Panc1 (cell line): ENCODE measurements at regions not wholly inside any gene's neighbourhood (a gene's known extent, or its start where the extent isn't known, plus 50 kb on each side); places are given as distances from the start of the nearest gene placed in this dataset.
"Not testable (repeated sequence)": the region's sequence is repeated elsewhere in the genome, so short reads cannot be mapped to it uniquely, and the experiment has no call there.

Experiments used
- ATAC-seq: fragments of 200-7000 bp; cut with Tn5 transposase; 2 replicates; pipeline ENCODE4 v1.9.1; 2020; ENCODE audit warnings: mild to moderate bottlenecking, moderate library complexity
- BruUV-seq: library from RNA; stranded (reverse); fragments of 400-500 nt; replicated peaks from 2 replicates; lab custom pipeline; 2021; lab: Mats Ljungman, UMichigan
- CTCF ChIA-PET: fragments of 300-600 bp; sonication (Branson Sonifier 250); formaldehyde crosslinking; loops from one replicate; lab custom pipeline; 2022; ENCODE audit warnings: antibody characterized with exemption; lab: Charles Lee
- POLR2A ChIA-PET: fragments of 300-600 bp; sonication (Branson Sonifier 250); formaldehyde crosslinking; loops from one replicate; lab custom pipeline; 2022; ENCODE audit warnings: antibody characterized with exemption; lab: Charles Lee
- DNase-seq: peaks from one replicate; pipeline ENCODE4 v3.0.0-alpha.2; 2010; ENCODE audit warnings: low read depth, low spot score
- H3K27ac ChIP-seq: 2 replicates; pipeline ENCODE4 v1.5.1; 2011; ENCODE audit warnings: mild to moderate bottlenecking, low read length, inconsistent platforms
- H3K27me3 ChIP-seq: fragments of 200-500 bp; sonication (Bioruptor generic); 2 replicates; pipeline ENCODE4 v1.6.0; 2014; ENCODE audit warnings: low read length, inconsistent platforms; ENCODE audit not compliant: control insufficient read depth, insufficient read depth
- H3K36me3 ChIP-seq: fragments of 200-500 bp; sonication (Bioruptor generic); 2 replicates; pipeline ENCODE4 v1.5.1; 2014; ENCODE audit warnings: inconsistent platforms, mild to moderate bottlenecking, low read length, moderate library complexity; ENCODE audit not compliant: control insufficient read depth, insufficient read depth
- H3K4me1 ChIP-seq: 2 replicates; pipeline ENCODE4 v1.5.1; 2011; ENCODE audit warnings: inconsistent platforms, mild to moderate bottlenecking, low read length, moderate library complexity; ENCODE audit not compliant: control insufficient read depth, insufficient read depth
- H3K4me3 ChIP-seq, 2 experiments: 2 replicates each; pipeline ENCODE4 v1.5.1; 2011 to 2012; ENCODE audit warnings: low read depth in 2 of 2, low read length in 2 of 2, mild to moderate bottlenecking in 2 of 2, inconsistent platforms in 1 of 2, moderate library complexity in 1 of 2
- H3K9me3 ChIP-seq: fragments of 200-500 bp; sonication (Bioruptor generic); 2 replicates; pipeline ENCODE4 v1.5.1; 2014; ENCODE audit warnings: low read depth, mild to moderate bottlenecking, inconsistent platforms, low read length, moderate library complexity; ENCODE audit not compliant: control insufficient read depth, insufficient read depth
- POLR2AphosphoS5 ChIP-seq: IDR thresholded peaks from 2 replicates; pipeline ENCODE4 v1.6.1; 2012; ENCODE audit warnings: mild to moderate bottlenecking, low read depth, low read length, moderate library complexity
- SIN3A ChIP-seq: IDR thresholded peaks from 2 replicates; pipeline ENCODE4 v1.6.1; 2012; ENCODE audit warnings: low read depth, mild to moderate bottlenecking, low read length, moderate library complexity, borderline replicate concordance; ENCODE audit not compliant: insufficient read depth
- TCF7L2 ChIP-seq: IDR thresholded peaks from 2 replicates; pipeline ENCODE4 v1.6.1; 2011; ENCODE audit warnings: mild to moderate bottlenecking, low read depth, low read length, inconsistent platforms
- in situ Hi-C: cut with HindIII; loops from 2 replicates; pipeline ENCODE4 v1.10.0; 2016; ENCODE audit warnings: low sequenced_read_pairs, low pct_unique_long_range_greater_than_20kb
- intact Hi-C: fragments of 100-400 bp; cut with micrococcal nuclease; formaldehyde crosslinking; loops from one replicate; pipeline ENCODE4 v1.10.0; 2022; ENCODE audit not compliant: unreplicated experiment
- TF ChIP-seq, protein P1 (sequence below): fragments of 450-650 bp; IDR thresholded peaks from 2 replicates; pipeline ENCODE4 v1.5.1; 2017; ENCODE audit warnings: mild to moderate bottlenecking
- TF ChIP-seq, protein P2 (sequence below), 2 experiments: IDR thresholded peaks; 2 replicates each; pipeline ENCODE4 v1.6.1; 2011 to 2012; ENCODE audit warnings: low read depth in 2 of 2, control low read depth in 1 of 2, low read length in 1 of 2, mild to moderate bottlenecking in 1 of 2, moderate library complexity in 1 of 2; ENCODE audit not compliant: insufficient read depth in 1 of 2

DNA sequence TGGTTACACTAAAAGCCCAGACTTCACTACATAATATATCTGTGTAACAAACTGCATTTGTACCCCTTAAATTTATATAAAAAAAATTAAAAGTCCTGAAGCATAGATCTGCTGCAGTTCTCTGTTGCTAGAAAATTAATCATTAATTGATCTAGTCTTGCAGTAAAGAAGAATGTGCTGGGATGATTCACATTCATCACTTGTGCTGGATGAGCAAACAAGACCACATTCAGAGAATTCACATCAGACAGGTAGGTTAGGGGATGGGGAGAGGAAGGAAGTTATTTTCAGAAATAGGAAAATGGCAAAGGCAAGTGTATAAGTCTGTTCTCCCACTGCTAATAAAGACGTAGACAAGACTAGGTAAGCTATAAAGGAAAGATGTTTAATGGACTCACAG lies 1019.0 kb downstream of the KCNMA1 start:
- Histone ChIP-seq H3K4me1 (no peaks in the 10 kb centered on the region), H3K27me3 (no peaks in the 10 kb centered on the region), H3K4me3 (no peak overlapping the region), H3K36me3 (no peaks in the 10 kb centered on the region), H3K9me3 (no peaks in the 10 kb centered on the region), H3K27ac (no peak overlapping the region)
- CTCF ChIA-PET, result no interaction called here
- POLR2A ChIA-PET, result no interaction called here
- intact Hi-C loops (no loop called here), in situ Hi-C loops (no loop called here)
- no TSS peak for BruUV-seq
- DNase-seq (no peak), ATAC-seq (no peak)
- TF ChIP-seq, protein P1, sequence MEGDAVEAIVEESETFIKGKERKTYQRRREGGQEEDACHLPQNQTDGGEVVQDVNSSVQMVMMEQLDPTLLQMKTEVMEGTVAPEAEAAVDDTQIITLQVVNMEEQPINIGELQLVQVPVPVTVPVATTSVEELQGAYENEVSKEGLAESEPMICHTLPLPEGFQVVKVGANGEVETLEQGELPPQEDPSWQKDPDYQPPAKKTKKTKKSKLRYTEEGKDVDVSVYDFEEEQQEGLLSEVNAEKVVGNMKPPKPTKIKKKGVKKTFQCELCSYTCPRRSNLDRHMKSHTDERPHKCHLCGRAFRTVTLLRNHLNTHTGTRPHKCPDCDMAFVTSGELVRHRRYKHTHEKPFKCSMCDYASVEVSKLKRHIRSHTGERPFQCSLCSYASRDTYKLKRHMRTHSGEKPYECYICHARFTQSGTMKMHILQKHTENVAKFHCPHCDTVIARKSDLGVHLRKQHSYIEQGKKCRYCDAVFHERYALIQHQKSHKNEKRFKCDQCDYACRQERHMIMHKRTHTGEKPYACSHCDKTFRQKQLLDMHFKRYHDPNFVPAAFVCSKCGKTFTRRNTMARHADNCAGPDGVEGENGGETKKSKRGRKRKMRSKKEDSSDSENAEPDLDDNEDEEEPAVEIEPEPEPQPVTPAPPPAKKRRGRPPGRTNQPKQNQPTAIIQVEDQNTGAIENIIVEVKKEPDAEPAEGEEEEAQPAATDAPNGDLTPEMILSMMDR, result no peak
- TF ChIP-seq, protein P2, sequence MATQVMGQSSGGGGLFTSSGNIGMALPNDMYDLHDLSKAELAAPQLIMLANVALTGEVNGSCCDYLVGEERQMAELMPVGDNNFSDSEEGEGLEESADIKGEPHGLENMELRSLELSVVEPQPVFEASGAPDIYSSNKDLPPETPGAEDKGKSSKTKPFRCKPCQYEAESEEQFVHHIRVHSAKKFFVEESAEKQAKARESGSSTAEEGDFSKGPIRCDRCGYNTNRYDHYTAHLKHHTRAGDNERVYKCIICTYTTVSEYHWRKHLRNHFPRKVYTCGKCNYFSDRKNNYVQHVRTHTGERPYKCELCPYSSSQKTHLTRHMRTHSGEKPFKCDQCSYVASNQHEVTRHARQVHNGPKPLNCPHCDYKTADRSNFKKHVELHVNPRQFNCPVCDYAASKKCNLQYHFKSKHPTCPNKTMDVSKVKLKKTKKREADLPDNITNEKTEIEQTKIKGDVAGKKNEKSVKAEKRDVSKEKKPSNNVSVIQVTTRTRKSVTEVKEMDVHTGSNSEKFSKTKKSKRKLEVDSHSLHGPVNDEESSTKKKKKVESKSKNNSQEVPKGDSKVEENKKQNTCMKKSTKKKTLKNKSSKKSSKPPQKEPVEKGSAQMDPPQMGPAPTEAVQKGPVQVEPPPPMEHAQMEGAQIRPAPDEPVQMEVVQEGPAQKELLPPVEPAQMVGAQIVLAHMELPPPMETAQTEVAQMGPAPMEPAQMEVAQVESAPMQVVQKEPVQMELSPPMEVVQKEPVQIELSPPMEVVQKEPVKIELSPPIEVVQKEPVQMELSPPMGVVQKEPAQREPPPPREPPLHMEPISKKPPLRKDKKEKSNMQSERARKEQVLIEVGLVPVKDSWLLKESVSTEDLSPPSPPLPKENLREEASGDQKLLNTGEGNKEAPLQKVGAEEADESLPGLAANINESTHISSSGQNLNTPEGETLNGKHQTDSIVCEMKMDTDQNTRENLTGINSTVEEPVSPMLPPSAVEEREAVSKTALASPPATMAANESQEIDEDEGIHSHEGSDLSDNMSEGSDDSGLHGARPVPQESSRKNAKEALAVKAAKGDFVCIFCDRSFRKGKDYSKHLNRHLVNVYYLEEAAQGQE (IDR thresholded peaks at IDR 0.05; ENCODE audit: insufficient read depth in 1 of 2, low read depth in 2 of 2, low read length in 1 of 2), result no peak
- TF ChIP-seq TCF7L2 (no peak), SIN3A (no peak), POLR2AphosphoS5 (no peak)

DNA sequence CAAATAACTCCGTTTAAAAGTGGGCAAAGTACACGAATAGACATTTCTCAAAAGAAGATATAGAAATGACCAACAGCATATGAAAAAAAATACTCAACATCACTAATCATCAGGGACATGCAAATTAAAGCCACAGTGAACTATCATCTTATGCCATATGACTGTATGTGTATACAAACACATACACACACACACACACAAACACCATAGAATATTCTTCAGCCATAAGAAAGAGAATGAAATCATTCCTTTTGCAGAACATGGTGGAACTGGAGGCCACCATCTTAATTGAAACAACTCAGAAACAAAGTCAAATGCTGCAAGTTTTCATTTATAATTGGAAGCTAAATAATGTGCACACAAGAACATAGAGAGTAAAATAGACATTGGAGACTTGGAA lies 1019.4 kb downstream of the KCNMA1 start:
- no peaks in the 10 kb centered on the region for H3K9me3 ChIP-seq
- TF ChIP-seq, protein P2 (IDR thresholded peaks at IDR 0.05; ENCODE audit: insufficient read depth in 1 of 2, low read depth in 2 of 2, low read length in 1 of 2), result no peak
- TF ChIP-seq TCF7L2 (no peak), POLR2AphosphoS5 (no peak), SIN3A (no peak)
- TF ChIP-seq, protein P1, result no peak
- no TSS peak for BruUV-seq
- no peak overlapping the region for H3K27ac ChIP-seq
- DNase-seq (no peak), ATAC-seq (no peak)
- no peaks in the 10 kb centered on the region for H3K4me1 ChIP-seq
- CTCF ChIA-PET, result no interaction called here
- POLR2A ChIA-PET, result no interaction called here
- intact Hi-C loops, result no loop called here
- H3K36me3 ChIP-seq, result no peaks in the 10 kb centered on the region
- H3K4me3 ChIP-seq, result no peak overlapping the region
- in situ Hi-C loops, result no loop called here
- no peaks in the 10 kb centered on the region for H3K27me3 ChIP-seq

DNA sequence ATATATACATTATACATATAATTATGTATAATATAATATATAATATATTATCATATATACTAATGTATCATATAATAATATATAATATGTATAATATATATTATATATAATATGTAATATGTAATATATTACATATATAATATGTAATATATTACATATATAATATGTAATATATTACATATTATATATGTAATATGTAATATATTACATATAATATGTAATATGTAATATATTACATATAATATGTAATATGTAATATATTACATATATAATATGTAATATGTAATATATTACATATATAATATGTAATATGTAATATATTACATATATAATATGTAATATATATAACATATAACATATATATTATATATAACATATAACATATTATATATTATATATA lies 1020.9 kb downstream of the KCNMA1 start:
- intact Hi-C loops, DNase-seq, H3K4me3 ChIP-seq, H3K27me3 ChIP-seq, BruUV-seq, H3K4me1 ChIP-seq, H3K27ac ChIP-seq, H3K9me3 ChIP-seq, H3K36me3 ChIP-seq, CTCF ChIA-PET, in situ Hi-C loops, POLR2A ChIA-PET, ATAC-seq: not testable (repeated sequence)
